Astrocyte of the spinal cord (primary cell): ENCODE measurements at regions not wholly inside any gene's neighbourhood (a gene's known extent, or its start where the extent isn't known, plus 50 kb on each side); places are given as distances from the start of the nearest gene placed in this dataset.
A peak's percentile ranks its signal among the peaks of the same experiment; 100 is the strongest.

Experiments used
- DNase-seq: peaks from one replicate; pipeline ENCODE4 v3.0.0; 2011; ENCODE audit warnings: low read depth, low spot score
- H3K4me3 ChIP-seq: 2 replicates; pipeline ENCODE4 v1.5.1; 2011; ENCODE audit warnings: low read depth, mild to moderate bottlenecking, low read length, moderate library complexity
- CTCF ChIP-seq: IDR thresholded peaks from 2 replicates; pipeline ENCODE4 v1.5.1; 2012; ENCODE audit warnings: low read depth, mild to moderate bottlenecking, low read length, inconsistent platforms
- in situ Hi-C: cut with HindIII; loops from 2 replicates; pipeline ENCODE4 v1.10.0; 2017; ENCODE audit warnings: low sequenced_read_pairs

DNA sequence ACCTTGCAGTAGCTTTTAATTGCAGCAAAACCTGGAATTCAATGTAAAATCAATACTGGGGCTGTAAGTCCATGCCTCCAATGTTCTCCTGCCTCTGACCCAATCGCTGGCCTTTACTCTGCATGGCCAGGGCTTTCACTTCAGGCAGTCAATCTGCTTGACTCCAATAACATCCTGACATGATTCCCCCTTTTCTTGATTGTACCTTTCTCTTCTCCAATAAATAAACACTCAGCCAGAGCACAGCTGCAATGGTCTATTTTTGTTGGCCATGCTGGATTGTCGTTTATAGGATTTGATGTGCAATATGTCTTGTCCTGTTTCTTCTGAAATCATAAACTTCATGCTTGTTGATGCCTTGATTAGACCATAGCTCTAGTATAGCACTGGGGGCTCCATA lies 97.8 kb upstream of the COL1A2 start:
- peak overlapping the region; percentile 22 for H3K4me3 ChIP-seq
- TF ChIP-seq CTCF = no peak
- no peak for DNase-seq
- in situ Hi-C loops = no loop called here

DNA sequence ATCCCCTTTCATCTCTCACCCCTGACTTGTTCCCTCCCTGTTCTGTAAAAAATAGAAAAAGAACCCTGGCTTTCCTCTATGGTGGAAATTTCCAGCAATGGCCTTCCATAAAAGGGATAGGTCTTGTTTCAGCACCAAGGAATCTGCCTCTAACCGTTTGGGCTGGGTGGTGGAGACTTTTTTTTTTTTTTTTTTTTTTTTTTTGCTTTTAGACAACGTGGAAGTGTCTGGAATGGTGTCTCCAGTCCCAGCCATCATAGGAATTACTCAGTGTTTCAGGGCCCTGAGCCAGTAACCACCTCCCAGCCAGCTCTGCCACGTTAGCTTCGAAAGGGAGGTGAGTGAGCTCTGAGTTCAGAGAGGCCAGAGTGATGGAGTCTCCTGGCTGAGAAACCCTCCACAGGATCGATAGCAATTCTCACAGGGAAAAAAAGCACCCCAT lies 97.3 kb upstream of the COL1A2 start:
- TF ChIP-seq CTCF = no peak
- peak; percentile 98 for DNase-seq
- in situ Hi-C loops = no loop called here
- peak overlapping the region; percentile 22 for H3K4me3 ChIP-seq

- TF ChIP-seq CTCF = no peak
- DNase-seq = peak; percentile 59
- in situ Hi-C loops = no loop called here
- H3K4me3 ChIP-seq = no peak overlapping the region
Observed at GRCh38 chr7:94298943-94299342, 95.8 kb upstream of the COL1A2 start.

DNA sequence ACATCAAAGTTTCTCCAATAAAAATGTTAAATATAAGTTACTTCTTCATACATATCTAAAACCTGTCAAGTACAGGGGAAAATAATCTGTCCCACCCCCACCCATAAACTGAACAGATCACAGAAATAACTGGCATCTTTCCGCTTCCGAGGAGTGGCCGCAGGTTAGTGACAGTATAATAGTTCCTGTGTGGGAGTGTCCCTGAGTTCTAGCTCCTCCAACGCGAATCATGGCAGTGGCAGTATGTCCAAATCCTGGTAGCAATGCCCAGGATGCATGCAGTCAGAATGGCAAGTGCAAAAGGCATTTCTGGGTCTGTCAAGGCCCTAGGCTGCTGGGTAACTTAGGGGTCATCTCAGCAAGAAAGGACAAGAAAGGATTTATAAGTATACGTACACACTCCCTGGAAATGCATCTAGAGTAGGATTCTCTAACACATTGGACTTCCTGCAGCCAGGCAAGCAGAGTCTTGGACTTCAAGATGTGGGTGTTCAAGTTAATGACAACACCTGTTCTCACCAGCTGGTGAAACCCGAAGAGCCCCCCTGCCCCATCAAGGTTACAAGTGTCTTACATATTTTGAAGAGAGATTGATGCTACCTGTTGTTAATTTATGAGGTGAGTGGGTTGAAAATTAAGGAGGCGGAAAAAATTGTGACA lies 94.4 kb upstream of the COL1A2 start:
- in situ Hi-C loops = no loop called here
- no peak for TF ChIP-seq CTCF
- H3K4me3 ChIP-seq = no peak overlapping the region
- no peak for DNase-seq

DNA sequence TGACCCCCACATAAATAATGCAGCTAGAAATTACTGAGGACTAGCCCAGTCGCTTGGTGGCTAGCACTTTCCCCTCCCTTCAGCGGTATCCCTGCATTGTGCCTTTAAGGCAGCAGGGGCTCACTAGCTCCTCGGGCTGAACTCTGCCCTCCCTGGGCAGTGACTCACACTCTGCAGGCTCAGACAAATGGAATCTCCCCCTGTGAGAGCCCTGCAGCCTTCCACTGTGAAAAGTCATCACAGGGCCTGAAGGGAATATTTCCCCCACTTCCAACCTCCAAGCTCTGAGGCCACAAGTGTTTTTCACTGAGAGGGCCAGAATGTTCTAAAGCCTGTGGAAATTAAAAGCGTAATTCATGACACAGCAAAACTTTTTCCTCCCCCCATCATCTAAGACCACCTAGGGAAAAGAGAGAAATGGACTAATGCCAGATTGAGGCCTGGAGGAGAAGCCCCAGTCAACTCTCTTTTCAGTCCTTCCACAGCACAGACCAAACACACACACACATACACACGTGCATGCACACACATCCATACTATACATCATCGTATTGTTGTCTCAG lies 93.6 kb upstream of the COL1A2 start:
- H3K4me3 ChIP-seq = peak overlapping the region; percentile 10
- in situ Hi-C loops = no loop called here
- DNase-seq = peak; percentile 99
- peak; percentile 5 for TF ChIP-seq CTCF

DNA sequence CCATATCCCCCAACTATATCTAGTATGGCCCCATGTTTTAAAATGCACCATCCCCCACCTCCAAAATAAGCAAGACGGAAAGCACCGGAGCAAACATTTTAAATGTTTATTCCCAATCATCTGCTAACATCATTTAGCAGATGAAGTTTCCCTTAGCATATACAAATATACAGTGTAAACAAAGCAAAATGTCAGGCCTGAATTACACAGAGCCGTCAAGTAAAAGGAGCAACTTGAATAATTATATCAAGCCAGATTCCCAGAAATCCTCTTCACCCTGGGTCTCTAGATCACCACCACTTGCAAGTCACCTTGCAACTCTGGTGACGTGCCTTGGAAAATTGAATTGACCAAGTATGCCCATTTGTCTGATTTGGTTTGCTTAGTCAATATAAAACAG lies 91.6 kb upstream of the COL1A2 start:
- no peak for DNase-seq
- in situ Hi-C loops = no loop called here
- TF ChIP-seq CTCF = no peak
- no peak overlapping the region for H3K4me3 ChIP-seq
